Loucy (cell line): ENCODE measurements at regions not wholly inside any gene's neighbourhood (a gene's known extent, or its start where the extent isn't known, plus 50 kb on each side); places are given as distances from the start of the nearest gene placed in this dataset.

ENCODE experiments used
- H2AFZ ChIP-seq: fragments of 200-600 bp; sonication (generic); 2 replicates; pipeline ENCODE4 v1.6.0; 2016; ENCODE audit warnings: antibody characterized with exemption, mild to moderate bottlenecking, low read length, moderate library complexity
- H3F3A ChIP-seq: fragments of 200-600 bp; 2 replicates; pipeline ENCODE4 v1.6.0; 2016; ENCODE audit warnings: antibody characterized with exemption, low read depth, mild to moderate bottlenecking
- H3K27me3 ChIP-seq: fragments of 200-600 bp; sonication (generic); 2 replicates; pipeline ENCODE4 v1.6.1; 2014; ENCODE audit warnings: low read length, mild to moderate bottlenecking; ENCODE audit not compliant: insufficient read depth, poor library complexity, severe bottlenecking
- H3K36me3 ChIP-seq: fragments of 200-600 bp; sonication (generic); 2 replicates; pipeline ENCODE4 v1.6.1; 2016; ENCODE audit warnings: low read length; ENCODE audit not compliant: insufficient read depth
- H3K4me1 ChIP-seq: fragments of 200-600 bp; sonication (generic); 2 replicates; pipeline ENCODE4 v1.5.1; 2014; ENCODE audit warnings: low read length, mild to moderate bottlenecking; ENCODE audit not compliant: insufficient read depth, poor library complexity, severe bottlenecking
- H3K4me2 ChIP-seq: fragments of 200-600 bp; sonication (generic); 2 replicates; pipeline ENCODE4 v1.6.0; 2014; ENCODE audit warnings: antibody characterized with exemption, low read length, low read depth, mild to moderate bottlenecking; ENCODE audit not compliant: poor library complexity, severe bottlenecking
- H3K4me3 ChIP-seq: fragments of 200-600 bp; sonication (generic); 2 replicates; pipeline ENCODE4 v1.5.1; 2014; ENCODE audit warnings: low read length, mild to moderate bottlenecking, mixed read lengths; ENCODE audit not compliant: poor library complexity, severe bottlenecking
- H3K79me2 ChIP-seq: fragments of 200-600 bp; sonication (generic); 2 replicates; pipeline ENCODE4 v1.6.1; 2014; ENCODE audit warnings: low read length; ENCODE audit not compliant: insufficient read depth
- H3K9ac ChIP-seq: fragments of 200-600 bp; sonication (generic); 2 replicates; pipeline ENCODE4 v1.6.0; 2014; ENCODE audit warnings: mild to moderate bottlenecking, low read depth, low read length, moderate library complexity; ENCODE audit not compliant: poor library complexity, severe bottlenecking
- H3K9me2 ChIP-seq: fragments of 200-600 bp; sonication (generic); replicated peaks from 2 replicates; pipeline ENCODE4 v1.6.1; 2016; ENCODE audit warnings: low read depth, low read length, mixed read lengths
- H3K9me3 ChIP-seq: fragments of 200-600 bp; sonication (generic); 2 replicates; pipeline ENCODE4 v1.6.1; 2014; ENCODE audit warnings: mild to moderate bottlenecking, antibody characterized with exemption, low read length, low read depth; ENCODE audit not compliant: insufficient read depth
- H4K20me1 ChIP-seq: fragments of 200-600 bp; sonication (generic); 2 replicates; pipeline ENCODE4 v1.6.0; 2014; ENCODE audit warnings: antibody characterized with exemption, low read length, mild to moderate bottlenecking; ENCODE audit not compliant: insufficient read depth, poor library complexity, severe bottlenecking
- EZH2phosphoT487 ChIP-seq: fragments of 200-600 bp; IDR thresholded peaks from 2 replicates; pipeline ENCODE4 v1.6.1; 2018; ENCODE audit warnings: antibody characterized with exemption, mild to moderate bottlenecking, moderate library complexity, borderline replicate concordance
- TF ChIP-seq, protein P1 (sequence below): fragments of 200-600 bp; sonication (generic); conservative IDR thresholded peaks from 2 replicates; pipeline ENCODE4 v1.5.1; 2014; ENCODE audit warnings: mild to moderate bottlenecking, antibody characterized with exemption, low read length

DNA sequence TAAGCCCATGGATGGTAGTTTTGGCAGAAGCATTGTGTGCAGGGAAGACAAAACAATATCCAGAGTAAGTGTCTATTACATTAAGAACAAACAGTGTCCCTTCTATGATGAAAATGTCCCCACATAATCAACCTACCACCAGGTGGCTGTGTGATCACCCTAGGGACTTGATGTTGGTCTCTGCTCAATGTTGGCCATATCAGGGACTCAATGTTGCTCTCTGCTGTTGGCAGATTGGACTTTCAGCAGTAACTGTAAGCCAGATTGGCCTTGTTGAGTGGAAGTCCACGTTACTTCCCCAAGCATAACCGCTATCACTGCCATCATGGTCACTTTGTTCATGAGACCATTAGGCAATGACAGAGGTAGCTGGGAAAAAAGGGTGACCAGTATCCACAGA, 52.8 kb upstream of the PRSS3 start:
- no peak overlapping the region for H2AFZ ChIP-seq
- H3K4me1 ChIP-seq: peaks cover 5% of the 10 kb centered on the region
- TF ChIP-seq, protein P1, sequence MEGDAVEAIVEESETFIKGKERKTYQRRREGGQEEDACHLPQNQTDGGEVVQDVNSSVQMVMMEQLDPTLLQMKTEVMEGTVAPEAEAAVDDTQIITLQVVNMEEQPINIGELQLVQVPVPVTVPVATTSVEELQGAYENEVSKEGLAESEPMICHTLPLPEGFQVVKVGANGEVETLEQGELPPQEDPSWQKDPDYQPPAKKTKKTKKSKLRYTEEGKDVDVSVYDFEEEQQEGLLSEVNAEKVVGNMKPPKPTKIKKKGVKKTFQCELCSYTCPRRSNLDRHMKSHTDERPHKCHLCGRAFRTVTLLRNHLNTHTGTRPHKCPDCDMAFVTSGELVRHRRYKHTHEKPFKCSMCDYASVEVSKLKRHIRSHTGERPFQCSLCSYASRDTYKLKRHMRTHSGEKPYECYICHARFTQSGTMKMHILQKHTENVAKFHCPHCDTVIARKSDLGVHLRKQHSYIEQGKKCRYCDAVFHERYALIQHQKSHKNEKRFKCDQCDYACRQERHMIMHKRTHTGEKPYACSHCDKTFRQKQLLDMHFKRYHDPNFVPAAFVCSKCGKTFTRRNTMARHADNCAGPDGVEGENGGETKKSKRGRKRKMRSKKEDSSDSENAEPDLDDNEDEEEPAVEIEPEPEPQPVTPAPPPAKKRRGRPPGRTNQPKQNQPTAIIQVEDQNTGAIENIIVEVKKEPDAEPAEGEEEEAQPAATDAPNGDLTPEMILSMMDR: peak; percentile 57
- TF ChIP-seq EZH2phosphoT487: no peak
- H3F3A ChIP-seq: no peaks in the 10 kb centered on the region
- no peak overlapping the region for H3K9ac ChIP-seq
- no peaks in the 10 kb centered on the region for H3K27me3 ChIP-seq
- no peak overlapping the region for H3K4me2 ChIP-seq
- H3K4me3 ChIP-seq: no peak overlapping the region
- no peaks in the 10 kb centered on the region for H3K9me2 ChIP-seq
- no peaks in the 10 kb centered on the region for H3K9me3 ChIP-seq
- no peaks in the 10 kb centered on the region for H3K36me3 ChIP-seq
- no peaks in the 10 kb centered on the region for H4K20me1 ChIP-seq
- no peaks in the 10 kb centered on the region for H3K79me2 ChIP-seq
